ENCODE measurements at regions not wholly inside any gene's neighbourhood (a gene's known extent, or its start where the extent isn't known, plus 50 kb on each side); places are given as distances from the start of the nearest gene placed in this dataset.

DNA sequence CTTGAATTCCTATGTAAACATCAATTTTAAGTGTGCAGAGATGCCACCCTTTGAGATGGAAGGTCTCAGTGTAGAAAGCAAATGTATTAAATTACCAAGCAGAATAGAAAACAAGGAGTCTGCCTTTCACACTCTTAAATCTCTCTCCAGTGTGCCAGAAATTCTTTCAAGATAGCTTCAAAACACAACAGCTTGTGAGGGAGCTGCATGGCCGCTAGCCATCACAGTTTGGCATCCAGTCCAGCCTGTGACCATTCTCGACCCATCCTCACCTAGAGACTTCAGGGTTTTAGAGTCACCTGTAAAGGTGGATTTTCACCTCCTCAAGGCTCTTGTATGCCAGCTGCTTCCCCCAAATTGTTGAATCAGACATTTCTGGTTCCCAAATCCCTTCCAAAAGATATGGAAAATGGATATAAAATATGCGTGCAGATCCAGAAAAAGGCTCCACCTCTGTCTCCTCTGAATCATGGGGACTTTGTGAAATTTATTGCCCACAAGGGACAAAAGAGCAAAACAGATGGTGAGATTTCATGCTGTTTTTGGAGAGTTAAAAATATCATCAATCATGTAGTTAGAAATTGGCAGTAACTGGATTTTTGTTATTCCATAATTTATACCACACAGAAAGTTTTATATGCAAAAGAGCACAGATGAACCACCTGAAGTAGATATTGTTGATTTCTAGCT, 114.2 kb upstream of the THRB start:
- TF ChIP-seq, protein P1, sequence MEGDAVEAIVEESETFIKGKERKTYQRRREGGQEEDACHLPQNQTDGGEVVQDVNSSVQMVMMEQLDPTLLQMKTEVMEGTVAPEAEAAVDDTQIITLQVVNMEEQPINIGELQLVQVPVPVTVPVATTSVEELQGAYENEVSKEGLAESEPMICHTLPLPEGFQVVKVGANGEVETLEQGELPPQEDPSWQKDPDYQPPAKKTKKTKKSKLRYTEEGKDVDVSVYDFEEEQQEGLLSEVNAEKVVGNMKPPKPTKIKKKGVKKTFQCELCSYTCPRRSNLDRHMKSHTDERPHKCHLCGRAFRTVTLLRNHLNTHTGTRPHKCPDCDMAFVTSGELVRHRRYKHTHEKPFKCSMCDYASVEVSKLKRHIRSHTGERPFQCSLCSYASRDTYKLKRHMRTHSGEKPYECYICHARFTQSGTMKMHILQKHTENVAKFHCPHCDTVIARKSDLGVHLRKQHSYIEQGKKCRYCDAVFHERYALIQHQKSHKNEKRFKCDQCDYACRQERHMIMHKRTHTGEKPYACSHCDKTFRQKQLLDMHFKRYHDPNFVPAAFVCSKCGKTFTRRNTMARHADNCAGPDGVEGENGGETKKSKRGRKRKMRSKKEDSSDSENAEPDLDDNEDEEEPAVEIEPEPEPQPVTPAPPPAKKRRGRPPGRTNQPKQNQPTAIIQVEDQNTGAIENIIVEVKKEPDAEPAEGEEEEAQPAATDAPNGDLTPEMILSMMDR (conservative IDR thresholded peaks at IDR 0.05; ENCODE audit: low read depth, low read length) = no peak
- TF ChIP-seq POLR2A (IDR thresholded peaks at IDR 0.05; ENCODE audit: low read depth, low read length) (no peak), MXI1 (IDR thresholded peaks at IDR 0.05; ENCODE audit: borderline replicate concordance, low read depth, low read length) (no peak), SMC3 (IDR thresholded peaks at IDR 0.05; ENCODE audit: low read depth, low read length) (no peak), CHD1 (IDR thresholded peaks at IDR 0.05; ENCODE audit: low read depth, low read length) (no peak), MAFK (IDR thresholded peaks at IDR 0.05; ENCODE audit: low read depth, low read length) (no peak), FOS (IDR thresholded peaks at IDR 0.05; ENCODE audit: low read depth, low read length) (no peak), RCOR1 (IDR thresholded peaks at IDR 0.05; ENCODE audit: insufficient replicate concordance, low read length) (no peak), RAD21 (IDR thresholded peaks at IDR 0.05; ENCODE audit: low read length) (no peak), CEBPB (IDR thresholded peaks at IDR 0.05; ENCODE audit: low read depth, low read length) (no peak), BHLHE40 (IDR thresholded peaks at IDR 0.05; ENCODE audit: low read depth, low read length) (no peak), RFX5 (IDR thresholded peaks at IDR 0.05; ENCODE audit: low read depth, low read length) (no peak)
- TF ChIP-seq, protein P2, sequence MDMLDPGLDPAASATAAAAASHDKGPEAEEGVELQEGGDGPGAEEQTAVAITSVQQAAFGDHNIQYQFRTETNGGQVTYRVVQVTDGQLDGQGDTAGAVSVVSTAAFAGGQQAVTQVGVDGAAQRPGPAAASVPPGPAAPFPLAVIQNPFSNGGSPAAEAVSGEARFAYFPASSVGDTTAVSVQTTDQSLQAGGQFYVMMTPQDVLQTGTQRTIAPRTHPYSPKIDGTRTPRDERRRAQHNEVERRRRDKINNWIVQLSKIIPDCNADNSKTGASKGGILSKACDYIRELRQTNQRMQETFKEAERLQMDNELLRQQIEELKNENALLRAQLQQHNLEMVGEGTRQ (IDR thresholded peaks at IDR 0.05; ENCODE audit: low read depth, low read length) = no peak
